Stimulated activated CD4-positive, alpha-beta T cell treated with anti-CD3 and anti-CD28 coated beads, Interleukin-2, amount 100 ng/mL, for 48 hours (primary cell): ENCODE measurements at regions not wholly inside any gene's neighbourhood (a gene's known extent, or its start where the extent isn't known, plus 50 kb on each side); places are given as distances from the start of the nearest gene placed in this dataset.

Source experiments
- DNase-seq, 2 donors: peaks; one replicate each; pipeline ENCODE4 v3.0.0-alpha.2; 2020

DNA sequence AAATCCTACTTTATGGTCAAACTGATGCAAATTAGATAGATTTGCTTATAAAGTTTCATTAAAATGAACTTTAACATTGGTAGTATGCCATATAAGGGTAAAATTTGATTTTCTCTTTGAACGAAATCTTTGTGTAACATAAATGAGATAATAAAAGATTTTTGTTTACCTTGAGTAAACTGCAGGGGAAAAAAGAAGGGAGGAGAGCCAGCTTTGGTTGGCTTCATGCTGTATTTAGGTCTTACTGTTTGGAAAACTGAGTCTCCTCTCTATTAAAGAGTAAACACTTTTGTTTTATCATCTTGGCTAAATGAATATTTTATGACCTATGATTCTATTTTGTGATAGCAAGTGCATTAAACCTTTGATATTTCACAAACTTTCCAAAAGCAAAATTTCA, 267.6 kb downstream of the IPO8 start:
- no peak for DNase-seq

DNA sequence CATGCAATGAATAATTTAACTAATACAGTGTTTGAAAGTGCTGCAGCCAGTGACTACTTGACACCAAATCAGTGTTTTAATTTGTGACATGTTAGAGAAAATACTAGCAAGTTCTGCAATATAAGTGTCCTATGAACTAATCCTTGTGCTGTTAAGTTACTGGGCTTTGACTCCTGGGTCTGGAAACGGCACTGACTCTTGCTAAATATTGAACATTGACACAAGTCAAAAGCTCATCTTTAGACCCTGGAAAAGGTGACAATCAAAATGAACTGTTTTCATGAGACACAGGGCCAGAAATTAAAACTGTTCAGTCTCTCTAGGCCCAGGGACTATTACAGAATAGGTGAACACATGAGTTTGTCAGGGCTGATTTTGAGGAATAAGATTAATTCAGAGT, 268.1 kb downstream of the IPO8 start:
- DNase-seq: no peak

DNA sequence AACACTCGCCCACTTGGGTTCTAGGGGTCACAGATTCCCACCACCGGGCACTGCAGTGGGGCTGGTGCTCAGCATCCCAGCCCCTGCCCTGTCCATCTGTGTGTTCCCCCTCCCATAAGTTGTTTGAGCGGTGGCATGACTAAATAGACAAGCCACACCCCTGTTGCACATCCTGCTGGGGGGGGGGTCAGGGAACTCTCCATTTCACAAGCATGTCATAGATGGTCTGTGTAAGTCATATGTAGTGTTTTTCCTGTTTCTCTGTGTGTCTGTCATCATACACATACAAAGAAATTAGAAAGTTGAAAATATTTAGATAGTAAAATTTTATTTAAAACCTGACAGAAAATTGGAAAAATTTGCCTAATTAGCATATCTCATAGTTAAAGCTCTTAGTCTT, 270.2 kb downstream of the IPO8 start:
- no peak for DNase-seq

DNA sequence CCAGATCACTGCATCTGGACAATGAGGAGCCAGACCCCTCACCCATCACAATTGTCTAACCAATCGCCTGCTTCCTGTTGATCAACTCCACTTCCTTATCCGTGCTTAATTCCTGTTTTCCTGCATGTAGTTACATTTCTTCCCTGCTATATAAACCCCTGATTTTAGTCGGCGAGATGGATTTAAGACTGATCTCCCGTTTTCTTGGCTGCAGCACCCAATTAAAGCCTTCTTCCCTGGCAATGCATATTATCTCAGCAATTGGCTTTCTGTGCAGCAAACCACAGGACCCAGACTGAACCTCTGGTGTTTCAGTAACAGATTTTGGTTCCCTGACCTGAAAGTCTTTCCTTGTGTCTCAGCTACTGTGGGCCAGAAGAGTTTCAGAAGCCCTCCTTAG, 272.3 kb downstream of the IPO8 start:
- no peak for DNase-seq

DNA sequence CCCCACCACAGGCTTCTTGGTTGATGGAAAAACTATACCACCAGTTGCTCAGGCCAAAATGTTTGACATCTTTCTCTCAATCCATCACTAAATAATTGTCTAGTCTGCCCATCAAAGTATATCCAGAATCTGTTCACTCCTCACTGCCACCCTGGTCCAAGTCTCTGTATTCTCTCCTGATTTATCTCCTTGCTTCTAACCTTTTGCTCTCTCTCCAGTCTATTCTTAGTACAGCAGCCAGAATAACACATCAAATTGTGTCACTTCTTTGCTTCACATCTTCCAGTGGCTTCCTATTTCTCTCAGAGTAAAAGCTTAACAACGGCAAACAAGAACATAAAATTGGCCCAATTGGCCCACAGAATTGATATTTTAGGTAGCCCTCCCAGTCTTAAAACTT, 272.8 kb downstream of the IPO8 start:
- DNase-seq: no peak

DNA sequence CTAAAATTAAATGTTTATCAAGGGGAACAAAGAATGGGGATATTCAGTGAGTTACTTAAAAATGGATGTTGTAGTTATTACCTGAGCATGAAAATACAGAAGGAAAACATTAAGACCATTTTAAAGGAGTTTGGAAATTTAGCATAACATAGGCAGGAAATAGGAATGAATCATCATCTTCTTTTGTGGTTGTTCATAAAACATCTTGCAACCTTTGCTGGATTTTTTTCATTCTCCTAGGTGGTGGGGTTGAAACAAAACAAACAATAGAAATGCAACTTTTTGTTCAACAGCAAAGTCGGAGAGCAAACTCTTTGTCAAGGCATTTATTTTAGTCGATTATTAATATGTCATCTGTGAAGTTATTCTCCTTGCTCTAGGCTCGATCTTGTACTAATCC, 275.1 kb downstream of the IPO8 start:
- DNase-seq: no peak

DNA sequence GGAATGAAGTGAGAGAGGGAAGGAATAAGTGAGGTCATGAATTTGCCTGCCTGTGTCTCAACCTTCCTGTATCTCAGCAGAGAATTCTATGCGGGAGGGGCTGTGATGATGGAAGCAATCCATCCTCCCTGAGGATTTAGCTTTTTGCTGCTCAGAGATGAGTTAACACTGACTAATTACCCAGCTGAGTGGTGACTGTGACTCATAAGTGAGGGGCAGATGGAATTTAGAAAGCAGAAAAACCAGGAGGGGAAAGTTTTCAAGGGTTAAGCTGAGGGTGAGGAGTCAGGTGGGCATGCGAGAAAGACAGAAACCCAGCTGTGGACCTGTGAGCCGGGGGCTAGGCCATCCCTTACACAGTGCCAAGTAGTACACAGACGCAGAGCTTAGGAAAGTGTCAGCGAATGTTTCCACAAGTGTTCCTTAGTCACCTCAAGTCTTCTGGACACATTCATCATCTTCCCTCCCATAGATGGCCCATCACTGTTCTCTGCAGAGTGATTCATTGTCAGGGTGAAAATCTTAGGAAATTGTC, 277.9 kb downstream of the IPO8 start:
- DNase-seq: no peak

DNA sequence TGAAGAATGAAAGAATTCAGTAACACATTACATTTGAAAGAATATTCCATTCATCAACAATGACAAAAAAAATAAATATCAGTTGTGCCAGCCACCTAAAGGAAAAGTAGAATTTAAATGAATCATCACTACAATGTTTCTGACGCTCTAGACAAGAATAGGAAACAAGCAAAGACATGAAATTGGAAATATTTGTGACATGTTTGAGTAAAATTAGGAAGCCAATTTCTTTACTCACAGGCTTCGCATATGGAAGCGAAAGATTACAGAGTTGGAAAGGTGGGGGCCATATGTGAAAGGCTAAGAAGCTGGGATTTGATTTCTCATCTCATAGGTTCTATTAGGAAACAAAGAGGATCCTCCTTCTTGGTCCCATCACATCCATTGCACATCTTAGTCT, 279.0 kb downstream of the IPO8 start:
- DNase-seq: no peak

DNA sequence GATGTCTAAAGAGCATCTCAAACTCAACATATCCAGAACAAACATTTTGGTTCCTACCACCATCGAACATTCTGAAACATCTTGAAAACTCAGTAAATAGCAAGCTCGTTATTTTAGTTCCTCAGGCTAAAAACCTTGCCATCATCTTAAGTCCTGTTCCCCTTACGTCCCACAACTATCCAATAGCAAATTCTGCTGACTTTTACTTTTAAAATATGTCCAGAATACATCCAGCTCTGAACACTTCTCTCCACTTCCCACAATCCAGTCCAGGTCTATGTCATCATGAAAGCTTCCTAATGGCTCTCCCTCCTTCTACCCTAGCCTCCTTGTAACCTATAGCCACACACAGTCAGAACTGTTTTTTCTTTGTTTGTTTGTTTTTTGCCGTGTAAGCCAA, 279.9 kb downstream of the IPO8 start:
- no peak for DNase-seq

DNA sequence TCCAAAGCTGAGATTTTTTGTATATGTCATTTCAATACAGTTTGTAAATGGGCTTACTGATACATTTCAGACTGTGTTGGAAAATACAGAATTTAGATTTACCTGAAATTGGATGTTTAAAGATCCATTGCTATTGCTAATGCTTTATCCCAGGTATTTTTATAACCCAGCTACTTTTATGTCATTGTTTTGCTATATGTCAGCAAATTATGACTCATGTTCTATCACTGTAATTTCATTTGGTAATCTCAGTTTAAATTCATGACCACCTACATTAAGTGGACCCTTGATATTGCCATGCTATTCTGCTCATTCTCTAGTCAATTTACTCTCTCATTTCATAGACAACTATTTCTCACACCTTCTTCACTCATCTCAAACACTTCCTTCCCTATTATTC, 281.2 kb downstream of the IPO8 start:
- no peak for DNase-seq

DNA sequence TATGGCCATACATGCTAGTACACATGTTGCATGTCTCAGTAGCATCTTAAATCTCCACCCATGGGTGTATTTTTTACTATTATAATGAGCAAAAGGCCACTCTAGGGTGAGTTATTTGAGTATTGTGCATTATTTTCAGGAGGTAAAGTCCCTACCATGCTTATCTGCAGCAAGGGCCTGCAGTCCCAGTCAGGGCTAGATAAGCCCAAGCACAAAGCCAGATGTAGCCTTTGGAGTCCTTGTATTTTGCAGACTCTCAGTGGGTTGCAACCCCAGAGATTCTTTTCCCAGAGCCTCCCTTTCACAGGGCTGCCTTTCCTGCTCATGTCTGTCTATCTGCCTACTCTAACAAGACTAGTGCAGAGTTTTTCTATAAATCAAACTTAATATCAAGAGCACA, 295.3 kb downstream of the IPO8 start:
- no peak for DNase-seq

DNA sequence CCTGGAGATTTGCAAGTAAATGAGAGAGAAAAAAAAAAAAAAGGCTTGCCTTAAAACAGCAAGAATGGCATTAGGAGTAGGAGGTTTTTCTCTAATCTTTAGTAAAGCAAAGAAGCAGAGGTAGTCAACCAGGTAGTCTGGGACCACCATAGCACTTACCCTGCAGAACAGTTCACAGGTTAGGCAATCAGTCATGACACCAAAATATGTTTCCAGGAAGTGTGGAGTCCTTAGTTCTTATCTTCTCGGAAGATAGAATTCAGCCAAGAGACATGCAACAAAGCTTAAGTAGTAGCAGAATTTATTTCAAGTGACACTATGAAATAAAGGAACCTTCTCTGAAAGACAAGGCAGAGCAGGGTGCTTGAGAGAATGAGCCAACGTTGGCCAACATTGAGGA, 295.8 kb downstream of the IPO8 start:
- no peak for DNase-seq

DNA sequence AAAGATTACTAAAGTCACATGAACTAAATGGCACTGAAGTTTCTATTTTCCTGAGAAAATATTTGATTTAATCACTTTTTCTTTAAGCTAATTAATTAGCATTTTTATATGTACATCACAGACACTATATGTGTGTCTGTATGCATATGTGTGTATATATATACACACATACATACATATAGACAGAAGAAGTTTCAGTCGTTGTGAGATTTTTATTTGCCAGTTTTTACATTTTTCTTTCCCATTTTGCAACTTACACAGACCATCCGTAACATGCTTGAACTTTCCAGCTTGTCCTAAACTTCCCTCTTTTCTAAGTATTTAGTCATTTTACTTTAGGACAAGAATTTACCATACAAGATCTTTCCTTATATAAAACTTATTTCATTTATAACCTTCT, 299.1 kb downstream of the IPO8 start:
- DNase-seq: no peak

DNA sequence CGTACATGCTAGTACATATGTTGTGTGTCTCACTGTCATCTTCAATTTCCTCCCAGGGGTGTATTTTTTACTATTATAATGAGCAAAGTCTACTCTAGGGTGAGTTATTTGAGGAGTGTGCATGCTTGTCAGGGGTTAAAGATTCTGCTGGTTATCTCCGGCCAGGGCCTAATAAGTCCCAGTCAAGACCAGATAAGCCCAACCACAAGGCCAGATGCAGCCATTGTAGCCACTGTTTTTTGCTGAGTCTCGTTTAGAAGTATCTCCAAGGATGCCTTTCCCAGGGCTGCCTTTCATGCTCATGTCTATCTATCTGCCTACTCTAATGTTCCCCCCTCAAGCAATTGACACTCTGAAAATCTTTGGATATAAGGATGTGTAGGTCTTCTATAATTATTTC, 300.5 kb downstream of the IPO8 start:
- DNase-seq: no peak

DNA sequence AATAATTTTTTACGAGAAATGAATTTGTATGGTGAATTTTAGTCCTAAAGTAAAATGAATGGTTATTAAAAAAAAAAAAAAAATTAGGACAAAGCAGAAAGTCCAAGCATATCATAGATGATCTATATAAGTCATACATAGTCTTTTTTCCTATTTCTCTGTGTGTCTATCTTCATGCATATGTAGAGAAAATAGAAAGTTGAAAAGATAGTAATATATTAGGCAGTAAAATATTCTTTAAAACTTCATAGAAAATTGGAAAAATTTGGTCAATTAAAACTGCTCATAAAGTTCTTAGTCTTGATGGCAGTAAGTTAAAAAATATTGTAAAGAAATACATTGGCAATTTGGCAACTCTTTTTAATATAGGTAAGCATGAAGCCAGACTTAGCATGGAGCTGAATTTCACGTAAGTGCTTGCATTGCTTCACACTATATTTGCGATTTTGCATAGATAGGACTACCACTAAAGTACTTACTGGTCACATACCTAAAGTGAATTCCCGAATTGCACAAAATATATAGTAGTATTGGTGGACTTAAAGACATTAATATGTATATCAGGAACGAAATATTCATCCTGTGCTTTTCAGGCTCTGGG, 303.8 kb downstream of the IPO8 start:
- DNase-seq: no peak

DNA sequence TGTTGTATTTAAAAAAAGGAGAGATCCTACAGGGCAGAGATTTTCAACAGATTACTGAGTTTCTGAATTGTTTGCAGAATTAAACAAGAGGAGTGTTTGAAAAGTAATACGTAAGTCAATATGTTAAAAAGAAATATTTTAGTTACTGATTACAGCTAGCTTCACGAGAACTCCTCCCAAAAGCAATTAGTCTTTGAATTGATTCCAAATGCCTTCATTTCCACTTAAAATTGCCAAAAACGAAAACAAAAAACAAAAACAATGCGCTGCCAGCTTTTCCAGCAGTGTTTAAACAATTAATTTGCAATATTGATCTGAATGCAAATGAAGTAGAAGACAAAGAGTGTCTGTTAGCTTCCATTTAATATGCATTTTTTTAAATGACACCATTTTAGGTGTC, 310.0 kb downstream of the IPO8 start:
- DNase-seq: no peak

DNA sequence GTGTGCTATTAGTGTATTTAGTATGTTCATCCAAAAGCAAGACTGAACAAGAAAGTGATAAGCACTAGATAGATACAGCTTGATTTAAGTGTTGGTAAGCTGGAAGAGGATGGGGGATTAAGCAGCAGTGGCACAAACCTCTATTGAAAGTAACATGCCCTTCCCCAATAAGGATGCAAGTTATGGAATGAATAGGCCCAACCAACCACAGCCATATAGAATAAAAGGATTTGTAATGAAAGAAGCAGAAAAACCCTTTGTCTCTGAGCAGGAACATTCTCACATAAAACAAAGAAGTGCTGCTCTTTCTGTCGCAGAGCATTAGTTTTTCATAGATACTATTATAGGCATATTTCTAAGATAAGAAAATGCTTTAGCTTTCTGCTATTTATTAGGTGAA, 310.7 kb downstream of the IPO8 start:
- no peak for DNase-seq

DNA sequence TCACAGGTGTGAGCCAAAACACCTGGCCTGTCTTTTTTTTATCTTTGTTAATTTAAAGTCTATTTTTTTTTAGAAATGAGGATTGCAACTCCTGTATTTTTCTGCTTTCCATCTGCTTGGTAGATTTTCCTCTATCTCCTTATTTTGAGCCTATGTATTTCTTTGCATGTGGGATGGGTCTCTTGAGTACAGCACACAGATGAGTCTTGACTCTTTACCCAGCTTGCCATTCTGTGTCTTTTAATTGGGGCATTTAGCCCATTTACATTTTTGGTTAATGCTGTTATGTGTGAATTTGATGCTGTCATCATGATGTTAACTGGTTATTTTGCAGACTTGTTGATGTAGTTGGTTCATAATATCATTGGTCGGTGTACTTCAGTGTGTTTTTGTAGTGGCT, 317.4 kb downstream of the IPO8 start:
- DNase-seq: no peak

DNA sequence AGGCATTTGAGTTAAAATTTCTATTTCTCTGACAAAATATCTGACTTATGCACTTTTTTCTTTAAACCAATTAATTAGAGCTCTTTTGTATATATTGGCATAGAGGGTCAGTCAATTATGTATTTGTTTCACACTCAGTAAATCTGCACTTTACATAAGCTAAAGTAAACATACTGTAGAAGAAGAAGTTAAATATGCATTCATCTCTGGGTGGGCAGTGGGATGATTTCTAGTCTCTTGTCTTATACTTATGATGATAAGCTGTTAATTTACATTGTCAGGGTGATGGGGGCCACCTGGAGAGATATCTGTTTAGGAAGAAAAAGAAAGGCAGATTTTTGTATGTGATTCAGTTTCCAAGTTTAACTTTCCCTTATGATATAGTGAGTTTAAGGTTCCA, 330.8 kb downstream of the IPO8 start:
- no peak for DNase-seq

DNA sequence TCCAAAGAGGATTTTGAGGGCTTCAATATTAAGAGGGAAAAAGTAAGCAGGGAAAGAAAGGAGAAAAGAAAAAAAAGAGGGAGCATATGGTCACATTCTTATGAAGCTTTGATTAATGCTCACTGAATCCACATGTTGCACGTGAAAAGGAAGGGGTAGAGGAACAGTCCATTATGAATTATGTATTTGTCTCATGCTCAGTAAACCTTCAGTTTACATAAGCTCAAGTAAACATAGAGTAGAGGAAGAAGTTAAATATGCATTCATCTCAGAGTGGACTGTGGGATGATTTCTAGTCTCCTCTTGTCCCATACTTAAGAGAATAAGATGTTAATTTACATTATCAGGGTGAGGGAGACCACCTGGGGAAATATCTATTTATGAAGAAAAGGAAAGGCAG, 334.5 kb downstream of the IPO8 start:
- no peak for DNase-seq

DNA sequence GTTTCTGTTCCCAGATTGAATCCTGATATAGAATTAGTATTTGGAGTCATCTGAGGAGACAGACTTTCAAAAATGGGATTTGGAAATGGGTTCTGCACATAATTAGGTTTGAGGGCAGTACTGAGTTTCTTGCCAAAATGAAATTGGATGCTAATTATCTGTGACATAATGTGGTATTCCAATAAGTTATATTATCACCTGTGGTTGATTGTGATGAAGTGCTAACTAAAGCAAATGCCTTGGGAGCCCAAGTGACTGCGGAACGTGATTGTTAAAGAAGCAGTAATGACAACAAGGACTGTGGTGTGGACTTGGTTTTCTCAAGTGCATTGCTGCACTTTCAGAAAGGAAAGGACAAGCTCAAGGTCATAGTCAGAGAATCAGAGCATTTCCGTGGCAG, 337.0 kb downstream of the IPO8 start:
- DNase-seq: no peak

DNA sequence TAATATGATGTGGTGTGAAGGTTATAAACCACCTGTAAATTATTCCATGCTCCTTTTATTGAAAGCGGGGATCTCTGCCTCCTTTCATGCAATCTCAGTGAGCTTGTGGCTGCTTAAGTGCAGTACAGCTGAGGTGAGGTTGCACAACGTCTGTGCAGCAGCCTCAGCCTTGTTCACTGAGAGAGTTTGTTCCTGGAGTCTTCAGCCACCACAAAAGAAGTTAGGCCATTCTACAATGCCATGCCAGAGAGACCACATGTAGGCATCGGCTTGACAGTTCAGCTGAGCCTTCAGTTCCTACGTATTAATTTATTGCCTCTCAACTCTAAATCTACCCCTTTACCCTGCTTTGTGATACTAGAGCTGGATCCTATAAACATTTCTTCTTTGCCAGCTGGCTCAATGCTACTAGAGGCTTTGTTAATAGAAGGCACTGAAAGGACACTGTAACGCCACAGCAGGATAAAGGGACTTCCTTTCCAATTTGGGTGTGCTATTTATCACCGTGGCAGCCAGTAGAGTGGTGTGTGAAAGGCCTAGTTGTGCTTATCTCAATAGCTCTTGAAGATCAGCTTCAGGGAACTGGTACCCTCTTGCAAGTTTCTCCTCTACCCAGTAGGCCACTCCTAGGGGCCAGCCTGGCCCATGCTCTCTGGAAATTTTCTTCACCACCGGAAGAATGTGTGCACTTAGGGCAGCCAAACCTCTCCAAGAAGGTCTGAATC, 337.7 kb downstream of the IPO8 start:
- no peak for DNase-seq

DNA sequence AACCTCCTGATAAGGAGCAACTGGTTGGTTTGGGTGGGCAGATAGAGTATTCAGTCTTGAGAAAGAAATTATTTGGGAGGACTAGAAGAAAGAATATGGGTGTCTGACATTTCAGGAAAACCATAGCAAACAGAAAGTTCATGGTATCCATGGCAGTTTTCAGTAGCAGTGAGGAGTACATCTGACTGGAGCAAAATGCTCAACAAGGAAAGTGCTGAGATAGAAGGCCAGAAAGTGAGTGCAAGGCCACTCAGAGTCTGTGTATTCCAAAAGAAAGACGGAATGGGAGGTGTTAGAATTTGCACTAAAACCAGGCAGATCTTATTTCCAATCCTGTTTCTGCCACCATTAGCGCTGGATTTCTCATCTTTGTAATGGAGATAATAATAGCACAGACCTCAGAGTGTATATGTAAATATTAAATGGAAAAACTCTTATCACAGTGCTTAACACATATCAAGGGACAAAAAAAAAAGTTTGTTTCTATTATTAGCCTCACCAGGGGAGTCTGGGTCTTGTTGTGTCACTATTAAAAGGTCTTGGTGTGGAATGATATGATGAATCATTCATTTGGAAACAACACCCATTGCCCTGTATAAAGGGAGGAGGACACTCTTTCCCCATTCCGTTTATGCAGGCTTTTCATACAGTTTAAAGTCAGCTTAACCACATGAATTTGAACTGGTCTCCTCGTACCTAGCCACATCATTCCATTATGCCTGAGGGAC, 349.8 kb downstream of the IPO8 start:
- no peak for DNase-seq

DNA sequence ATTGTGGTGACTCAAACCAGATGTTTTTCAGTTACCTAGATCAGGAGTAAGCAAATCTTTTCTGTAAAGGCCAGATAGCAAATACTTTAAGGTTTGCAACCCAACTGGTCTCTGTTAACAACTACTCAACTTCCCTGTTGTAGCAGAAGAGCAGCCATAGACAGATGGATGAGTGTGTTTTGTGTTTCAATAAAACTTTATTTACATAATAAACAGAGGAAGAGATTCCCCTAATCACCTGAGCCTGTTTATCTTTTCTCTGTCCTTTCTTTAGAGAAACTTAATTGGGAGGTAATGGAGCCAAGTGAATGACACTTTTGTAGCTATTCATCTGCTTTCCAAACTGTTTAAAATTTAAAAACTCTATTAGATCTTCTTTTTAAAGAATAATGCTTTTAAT, 365.1 kb downstream of the IPO8 start:
- DNase-seq: no peak
